ENCODE measurements at regions not wholly inside any gene's neighbourhood (a gene's known extent, or its start where the extent isn't known, plus 50 kb on each side); places are given as distances from the start of the nearest gene placed in this dataset.
"Not testable (repeated sequence)": the region's sequence is repeated elsewhere in the genome, so short reads cannot be mapped to it uniquely, and the experiment has no call there.

DNA sequence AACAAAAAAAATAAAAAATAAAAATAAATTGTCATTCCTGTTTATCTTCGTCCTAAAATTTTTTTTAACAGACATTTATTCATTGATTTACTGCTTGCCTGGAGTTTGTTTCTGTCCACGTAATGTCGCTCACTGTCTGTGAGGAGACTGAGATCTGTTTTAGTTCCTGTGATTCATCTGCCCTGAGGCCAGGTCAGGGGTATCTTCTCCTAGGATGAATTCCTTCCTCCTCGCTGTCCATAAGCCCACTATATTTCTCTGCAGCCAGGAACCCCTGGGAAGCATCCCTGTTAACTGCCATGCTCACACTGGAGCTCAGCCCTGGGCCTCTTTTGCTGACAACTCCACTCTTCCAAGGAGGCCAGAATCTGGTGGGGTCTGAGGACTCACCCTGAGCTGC is 682.0 kb downstream of the MTRR start:
- DNase-seq = no peak
- Histone ChIP-seq H3K4me1 (ENCODE audit: control extremely low read depth in 1 of 4, control insufficient read depth in 4 of 4, insufficient read depth in 4 of 4, low read length in 3 of 4) (no peaks in the 10 kb centered on the region), H3K4me3 (ENCODE audit: control insufficient read depth in 1 of 7, extremely low read depth in 1 of 7, insufficient read depth in 4 of 7, low read depth in 2 of 7, low read length in 6 of 7) (no peak overlapping the region), H3K27me3 (replicated peaks in 2 of 5; ENCODE audit: control insufficient read depth in 4 of 5, insufficient read depth in 5 of 5, low read length in 4 of 5) (no peaks in the 10 kb centered on the region), H3K36me3 (ENCODE audit: control insufficient read depth in 4 of 4, insufficient read depth in 4 of 4, low read length in 3 of 4) (no peaks in the 10 kb centered on the region), H3K9me3 (ENCODE audit: control extremely low read depth in 1 of 5, control insufficient read depth in 4 of 5, insufficient read depth in 2 of 5, low read depth in 1 of 5, low read length in 4 of 5) (peaks cover 0 to 15% (median 3%) of the 10 kb centered on the region in 5 experiments), H3K27ac (ENCODE audit: insufficient read depth in 1 of 2, low read depth in 1 of 2, low read length in 2 of 2, poor library complexity in 1 of 2, severe bottlenecking in 2 of 2) (no peak overlapping the region)
- ChIA-PET CTCF (no interaction called here), POLR2A (no interaction called here)
- 89% methylated on average over 3 of the region's 4 CpGs for WGBS (ENCODE audit: insufficient coverage)

DNA sequence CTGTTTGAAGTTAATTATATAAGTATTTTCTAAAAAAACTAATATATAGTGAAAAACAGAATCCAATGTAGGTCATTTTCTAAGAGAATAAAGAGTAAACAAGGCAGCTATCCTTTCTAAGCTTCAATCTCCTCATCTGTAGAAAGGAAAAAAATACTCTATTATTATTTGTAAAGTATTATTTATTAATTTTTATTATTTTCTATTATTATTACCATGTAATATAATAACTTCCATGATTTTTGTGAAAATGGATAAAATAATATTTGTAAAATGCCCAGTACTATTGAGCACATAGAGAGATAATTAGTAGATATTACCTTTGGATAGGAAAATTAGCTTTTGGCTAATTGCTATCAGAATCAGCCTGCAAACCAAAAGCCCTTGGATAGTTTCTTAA is 684.4 kb downstream of the MTRR start:
- POLR2A ChIA-PET = no interaction called here
- Histone ChIP-seq H3K36me3 (ENCODE audit: control insufficient read depth in 4 of 4, insufficient read depth in 4 of 4, low read length in 3 of 4) (no peaks in the 10 kb centered on the region), H3K4me1 (ENCODE audit: control extremely low read depth in 1 of 4, control insufficient read depth in 4 of 4, insufficient read depth in 4 of 4, low read length in 3 of 4) (no peaks in the 10 kb centered on the region), H3K4me3 (ENCODE audit: control insufficient read depth in 1 of 7, extremely low read depth in 1 of 7, insufficient read depth in 4 of 7, low read depth in 2 of 7, low read length in 6 of 7) (no peak overlapping the region), H3K9me3 (ENCODE audit: control extremely low read depth in 1 of 5, control insufficient read depth in 4 of 5, insufficient read depth in 2 of 5, low read depth in 1 of 5, low read length in 4 of 5) (peaks cover 0 to 15% (median 3%) of the 10 kb centered on the region in 5 experiments), H3K27ac (ENCODE audit: insufficient read depth in 1 of 2, low read depth in 1 of 2, low read length in 2 of 2, poor library complexity in 1 of 2, severe bottlenecking in 2 of 2) (no peak overlapping the region), H3K27me3 (replicated peaks in 2 of 5; ENCODE audit: control insufficient read depth in 4 of 5, insufficient read depth in 5 of 5, low read length in 4 of 5) (no peaks in the 10 kb centered on the region)
- CTCF ChIA-PET = interaction anchor here (1.5 kb wide), 1 partner anchor 45 kb away, joined by 3 read pairs; no protein-coding TSS in a partner anchor
- DNase-seq = no peak

DNA sequence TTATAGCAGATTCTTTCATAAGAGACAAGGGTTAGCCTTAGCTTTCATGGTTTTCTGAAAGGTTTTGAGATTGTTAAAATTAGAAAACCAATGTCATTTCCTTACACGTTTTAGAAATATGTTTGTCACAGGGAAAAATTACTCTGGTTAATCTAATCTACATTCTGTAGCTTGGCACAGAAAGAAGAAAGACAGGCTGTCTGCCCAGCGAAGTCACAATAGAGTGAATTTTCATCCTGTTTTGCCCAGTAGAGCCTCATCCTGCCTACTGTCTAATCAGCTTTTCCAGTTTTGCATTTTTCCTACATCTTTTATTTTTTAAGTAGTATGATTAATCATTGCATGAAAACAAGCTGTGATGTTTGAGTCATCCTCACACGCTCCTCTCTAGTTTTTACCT is 688.8 kb downstream of the MTRR start:
- ChIA-PET POLR2A (no interaction called here), CTCF (interaction anchor here (1.0 kb wide), 1 partner anchor 22 kb away, joined by 3 read pairs; no protein-coding TSS in a partner anchor)
- WGBS (ENCODE audit: insufficient coverage) = 70% methylated on average over 2 of the region's 3 CpGs
- no peak for DNase-seq
- Histone ChIP-seq H3K27me3 (replicated peaks in 2 of 5; ENCODE audit: control insufficient read depth in 4 of 5, insufficient read depth in 5 of 5, low read length in 4 of 5) (no peaks in the 10 kb centered on the region), H3K36me3 (ENCODE audit: control insufficient read depth in 4 of 4, insufficient read depth in 4 of 4, low read length in 3 of 4) (no peaks in the 10 kb centered on the region), H3K27ac (ENCODE audit: insufficient read depth in 1 of 2, low read depth in 1 of 2, low read length in 2 of 2, poor library complexity in 1 of 2, severe bottlenecking in 2 of 2) (no peak overlapping the region), H3K9me3 (ENCODE audit: control extremely low read depth in 1 of 5, control insufficient read depth in 4 of 5, insufficient read depth in 2 of 5, low read depth in 1 of 5, low read length in 4 of 5) (peaks cover 0 to 15% (median 3%) of the 10 kb centered on the region in 5 experiments), H3K4me3 (ENCODE audit: control insufficient read depth in 1 of 7, extremely low read depth in 1 of 7, insufficient read depth in 4 of 7, low read depth in 2 of 7, low read length in 6 of 7) (no peak overlapping the region), H3K4me1 (ENCODE audit: control extremely low read depth in 1 of 4, control insufficient read depth in 4 of 4, insufficient read depth in 4 of 4, low read length in 3 of 4) (no peaks in the 10 kb centered on the region)

DNA sequence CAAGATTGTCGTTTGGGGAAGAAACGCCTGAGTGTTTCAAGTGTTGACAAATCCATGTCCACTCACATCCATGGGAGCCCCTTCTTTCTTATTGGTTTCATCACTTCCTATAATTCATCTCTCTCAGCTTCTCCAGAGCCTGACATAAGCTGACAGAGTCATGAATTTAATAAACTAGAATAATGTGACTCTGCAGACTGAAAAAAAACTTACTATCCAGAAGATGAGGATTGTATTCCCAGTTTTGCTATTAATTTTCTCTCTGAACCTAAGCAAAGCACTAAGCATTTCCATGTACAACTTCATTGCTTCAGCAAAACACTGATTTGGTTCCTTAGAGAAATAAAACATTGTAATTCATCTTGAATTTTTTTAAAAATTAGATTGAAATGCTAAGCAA is 691.8 kb downstream of the MTRR start:
- Histone ChIP-seq H3K4me1 (ENCODE audit: control extremely low read depth in 1 of 4, control insufficient read depth in 4 of 4, insufficient read depth in 4 of 4, low read length in 3 of 4) (no peaks in the 10 kb centered on the region), H3K9me3 (ENCODE audit: control extremely low read depth in 1 of 5, control insufficient read depth in 4 of 5, insufficient read depth in 2 of 5, low read depth in 1 of 5, low read length in 4 of 5) (peaks cover 0 to 2% (median 0%) of the 10 kb centered on the region in 5 experiments), H3K4me3 (ENCODE audit: control insufficient read depth in 1 of 7, extremely low read depth in 1 of 7, insufficient read depth in 4 of 7, low read depth in 2 of 7, low read length in 6 of 7) (no peak overlapping the region), H3K27ac (ENCODE audit: insufficient read depth in 1 of 2, low read depth in 1 of 2, low read length in 2 of 2, poor library complexity in 1 of 2, severe bottlenecking in 2 of 2) (no peak overlapping the region), H3K27me3 (replicated peaks in 2 of 5; ENCODE audit: control insufficient read depth in 4 of 5, insufficient read depth in 5 of 5, low read length in 4 of 5) (no peaks in the 10 kb centered on the region), H3K36me3 (ENCODE audit: control insufficient read depth in 4 of 4, insufficient read depth in 4 of 4, low read length in 3 of 4) (no peaks in the 10 kb centered on the region)
- WGBS (ENCODE audit: insufficient coverage) = no CpG with 5 or more reads among the region's 2 CpGs
- ChIA-PET POLR2A (no interaction called here), CTCF (no interaction called here)
- DNase-seq = no peak

DNA sequence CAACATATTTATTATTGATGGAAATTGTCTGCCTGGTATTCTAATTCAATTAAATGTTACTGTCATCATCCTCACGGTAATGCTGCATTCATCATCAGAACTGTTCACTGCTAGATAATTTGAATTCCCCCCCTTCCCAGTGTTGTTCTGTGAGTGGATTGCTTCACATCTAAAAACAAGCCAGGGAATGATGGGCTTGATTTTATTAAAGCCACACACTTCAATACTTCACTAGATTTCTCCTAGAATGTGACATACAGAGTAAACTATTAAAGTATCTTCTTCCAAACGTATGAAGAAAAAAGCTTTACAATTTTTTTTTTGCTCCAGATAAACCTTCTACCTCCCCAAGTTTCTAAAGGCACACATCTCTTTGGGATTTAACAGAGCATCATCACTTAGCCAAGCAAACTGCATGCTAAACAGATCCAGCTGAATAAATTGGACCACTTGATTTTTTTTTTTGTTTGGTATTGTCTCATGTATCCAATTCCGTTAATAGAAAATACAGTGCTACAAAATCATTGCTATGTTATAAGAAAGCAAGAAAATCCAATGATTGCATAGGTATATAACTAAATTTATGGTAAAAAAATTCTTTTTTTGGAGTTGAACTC is 692.4 kb downstream of the MTRR start:
- CTCF ChIA-PET = no interaction called here

DNA sequence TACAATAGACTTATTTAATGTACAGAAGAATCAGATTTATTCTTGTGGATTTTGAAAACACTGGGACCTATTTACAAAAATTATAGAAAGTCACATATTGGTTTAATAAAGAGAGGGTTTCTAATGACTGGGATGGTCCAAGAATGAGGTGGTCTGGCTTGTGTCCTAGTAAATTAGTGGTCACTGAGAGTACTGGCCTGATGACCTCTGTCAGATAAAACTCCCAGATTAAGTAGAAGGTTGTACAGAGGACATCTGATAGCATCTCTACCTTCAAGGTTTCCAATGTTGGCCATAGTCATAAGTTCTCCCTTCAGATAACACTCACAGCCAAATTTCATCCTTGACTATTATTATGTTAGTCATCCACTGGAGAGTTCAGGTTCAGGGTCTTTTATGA is 692.9 kb downstream of the MTRR start:
- Histone ChIP-seq H3K9me3 (ENCODE audit: control extremely low read depth in 1 of 5, control insufficient read depth in 4 of 5, insufficient read depth in 2 of 5, low read depth in 1 of 5, low read length in 4 of 5) (no peaks in the 10 kb centered on the region), H3K4me3 (ENCODE audit: control insufficient read depth in 1 of 7, extremely low read depth in 1 of 7, insufficient read depth in 4 of 7, low read depth in 2 of 7, low read length in 6 of 7) (no peak overlapping the region), H3K27ac (ENCODE audit: insufficient read depth in 1 of 2, low read depth in 1 of 2, low read length in 2 of 2, poor library complexity in 1 of 2, severe bottlenecking in 2 of 2) (no peak overlapping the region), H3K27me3 (replicated peaks in 2 of 5; ENCODE audit: control insufficient read depth in 4 of 5, insufficient read depth in 5 of 5, low read length in 4 of 5) (no peaks in the 10 kb centered on the region), H3K36me3 (ENCODE audit: control insufficient read depth in 4 of 4, insufficient read depth in 4 of 4, low read length in 3 of 4) (no peaks in the 10 kb centered on the region), H3K4me1 (ENCODE audit: control extremely low read depth in 1 of 4, control insufficient read depth in 4 of 4, insufficient read depth in 4 of 4, low read length in 3 of 4) (no peaks in the 10 kb centered on the region)
- DNase-seq = no peak
- ChIA-PET CTCF (no interaction called here), POLR2A (no interaction called here)

More for the DNA sequence above, 692.4 kb downstream of the MTRR start:
- POLR2A ChIA-PET = no interaction called here
- H3K27me3 ChIP-seq (replicated peaks in 2 of 5; ENCODE audit: control insufficient read depth in 4 of 5, insufficient read depth in 5 of 5, low read length in 4 of 5) = no peaks in the 10 kb centered on the region
- H3K27ac ChIP-seq (ENCODE audit: insufficient read depth in 1 of 2, low read depth in 1 of 2, low read length in 2 of 2, poor library complexity in 1 of 2, severe bottlenecking in 2 of 2) = no peak overlapping the region
- no peak for DNase-seq
- H3K36me3 ChIP-seq (ENCODE audit: control insufficient read depth in 4 of 4, insufficient read depth in 4 of 4, low read length in 3 of 4) = no peaks in the 10 kb centered on the region
- no peaks in the 10 kb centered on the region for H3K4me1 ChIP-seq (ENCODE audit: control extremely low read depth in 1 of 4, control insufficient read depth in 4 of 4, insufficient read depth in 4 of 4, low read length in 3 of 4)
- H3K4me3 ChIP-seq (ENCODE audit: control insufficient read depth in 1 of 7, extremely low read depth in 1 of 7, insufficient read depth in 4 of 7, low read depth in 2 of 7, low read length in 6 of 7) = no peak overlapping the region
- H3K9me3 ChIP-seq (ENCODE audit: control extremely low read depth in 1 of 5, control insufficient read depth in 4 of 5, insufficient read depth in 2 of 5, low read depth in 1 of 5, low read length in 4 of 5) = no peaks in the 10 kb centered on the region
- no CpG with 5 or more reads among the region's 3 CpGs for WGBS (ENCODE audit: insufficient coverage)

DNA sequence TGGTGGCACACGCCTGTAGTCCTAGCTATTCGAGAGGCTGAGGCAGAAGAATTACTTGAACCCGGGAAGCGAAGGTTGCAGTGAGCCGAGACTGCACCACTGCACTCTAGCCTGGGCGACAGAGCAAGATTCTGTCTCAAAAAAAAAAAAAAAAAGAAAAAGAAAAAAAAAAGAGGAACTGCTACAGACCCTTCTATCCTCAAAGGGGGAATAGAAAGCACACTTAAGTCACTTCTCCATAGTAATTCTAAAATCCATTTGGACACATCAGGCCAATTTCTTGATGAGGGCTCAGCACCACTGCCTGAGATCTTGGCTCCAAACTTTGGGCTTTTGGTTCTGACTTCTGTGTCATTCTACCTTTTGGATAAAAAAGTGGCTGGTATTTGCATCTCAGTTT is 694.6 kb downstream of the MTRR start:
- H3K9me3 ChIP-seq (ENCODE audit: control extremely low read depth in 1 of 5, control insufficient read depth in 4 of 5, insufficient read depth in 2 of 5, low read depth in 1 of 5, low read length in 4 of 5); POLR2A ChIA-PET; H3K4me1 ChIP-seq (ENCODE audit: control extremely low read depth in 1 of 4, control insufficient read depth in 4 of 4, insufficient read depth in 4 of 4, low read length in 3 of 4); H3K36me3 ChIP-seq (ENCODE audit: control insufficient read depth in 4 of 4, insufficient read depth in 4 of 4, low read length in 3 of 4); H3K27ac ChIP-seq (ENCODE audit: insufficient read depth in 1 of 2, low read depth in 1 of 2, low read length in 2 of 2, poor library complexity in 1 of 2, severe bottlenecking in 2 of 2); H3K27me3 ChIP-seq (replicated peaks in 2 of 5; ENCODE audit: control insufficient read depth in 4 of 5, insufficient read depth in 5 of 5, low read length in 4 of 5); CTCF ChIA-PET; H3K4me3 ChIP-seq (ENCODE audit: control insufficient read depth in 1 of 7, extremely low read depth in 1 of 7, insufficient read depth in 4 of 7, low read depth in 2 of 7, low read length in 6 of 7): not testable (repeated sequence)
- 70% methylated on average over 6 of the region's 6 CpGs for whole genome bisulfite sequencing (ENCODE audit: insufficient coverage)
- DNase-seq = peak in 2 of 3 donors; percentile 10 to 17
